ENCODE measurements at regions not wholly inside any gene's neighbourhood (a gene's known extent, or its start where the extent isn't known, plus 50 kb on each side); places are given as distances from the start of the nearest gene placed in this dataset.

DNA sequence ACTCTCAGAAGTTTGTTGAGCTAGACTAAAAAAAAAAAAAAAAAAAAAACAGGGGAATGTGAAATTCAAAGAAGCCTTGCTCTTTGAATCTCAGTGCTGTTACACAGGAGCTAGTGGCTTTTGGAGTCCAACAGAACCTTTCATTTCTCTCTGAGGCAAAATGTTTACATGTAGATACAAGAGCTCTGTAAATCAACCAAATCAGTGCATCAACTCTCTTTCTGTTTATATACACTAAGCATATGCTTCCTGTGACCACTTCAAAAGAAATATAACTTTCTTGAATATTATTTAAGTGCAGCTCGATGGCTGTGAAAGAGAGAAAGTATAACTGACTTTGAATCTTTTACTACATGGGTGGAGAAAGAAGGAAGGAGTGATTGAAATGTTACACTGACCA, 115.3 kb upstream of the ITGA1 start:
- no peak for TF ChIP-seq TCF12 (IDR thresholded peaks at IDR 0.05)
- TF ChIP-seq TAF1 (IDR thresholded peaks at IDR 0.05; ENCODE audit: borderline replicate concordance, low read depth, low read length), result no peak
- TF ChIP-seq, protein P1, sequence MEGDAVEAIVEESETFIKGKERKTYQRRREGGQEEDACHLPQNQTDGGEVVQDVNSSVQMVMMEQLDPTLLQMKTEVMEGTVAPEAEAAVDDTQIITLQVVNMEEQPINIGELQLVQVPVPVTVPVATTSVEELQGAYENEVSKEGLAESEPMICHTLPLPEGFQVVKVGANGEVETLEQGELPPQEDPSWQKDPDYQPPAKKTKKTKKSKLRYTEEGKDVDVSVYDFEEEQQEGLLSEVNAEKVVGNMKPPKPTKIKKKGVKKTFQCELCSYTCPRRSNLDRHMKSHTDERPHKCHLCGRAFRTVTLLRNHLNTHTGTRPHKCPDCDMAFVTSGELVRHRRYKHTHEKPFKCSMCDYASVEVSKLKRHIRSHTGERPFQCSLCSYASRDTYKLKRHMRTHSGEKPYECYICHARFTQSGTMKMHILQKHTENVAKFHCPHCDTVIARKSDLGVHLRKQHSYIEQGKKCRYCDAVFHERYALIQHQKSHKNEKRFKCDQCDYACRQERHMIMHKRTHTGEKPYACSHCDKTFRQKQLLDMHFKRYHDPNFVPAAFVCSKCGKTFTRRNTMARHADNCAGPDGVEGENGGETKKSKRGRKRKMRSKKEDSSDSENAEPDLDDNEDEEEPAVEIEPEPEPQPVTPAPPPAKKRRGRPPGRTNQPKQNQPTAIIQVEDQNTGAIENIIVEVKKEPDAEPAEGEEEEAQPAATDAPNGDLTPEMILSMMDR (IDR thresholded peaks at IDR 0.05), result no peak
- TF ChIP-seq RFX5 (IDR thresholded peaks at IDR 0.05; ENCODE audit: low read length), result no peak
- no peak for TF ChIP-seq EP300 (IDR thresholded peaks at IDR 0.05; ENCODE audit: borderline replicate concordance in 1 of 2, low read depth in 1 of 2, low read length in 1 of 2)
- no peak for TF ChIP-seq FOXM1 (IDR thresholded peaks at IDR 0.05; ENCODE audit: low read depth)
- no peak for TF ChIP-seq MXI1 (IDR thresholded peaks at IDR 0.05; ENCODE audit: low read depth, low read length)
- no peak for TF ChIP-seq YY1 (IDR thresholded peaks at IDR 0.05; ENCODE audit: low read depth)
